ENCODE measurements at regions not wholly inside any gene's neighbourhood (a gene's known extent, or its start where the extent isn't known, plus 50 kb on each side); places are given as distances from the start of the nearest gene placed in this dataset.

DNA sequence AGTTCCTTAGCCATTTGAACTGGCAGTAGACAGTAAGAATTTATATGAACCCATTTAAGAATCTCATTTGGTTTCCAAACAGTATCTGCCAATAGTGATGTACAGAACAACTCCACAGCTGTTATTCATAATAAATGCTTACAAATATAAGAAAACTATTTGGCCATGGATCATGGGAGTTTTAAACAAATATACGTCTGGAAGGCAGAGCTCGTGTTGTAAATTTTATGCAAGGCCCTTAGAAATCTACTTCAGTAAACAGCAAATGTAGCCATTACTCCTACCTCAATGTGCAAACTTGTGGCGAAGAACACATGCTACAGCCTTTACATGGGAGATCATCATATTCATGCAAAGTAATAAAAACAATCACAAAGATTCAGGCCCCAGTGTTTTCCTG lies 65.3 kb upstream of the NANOGP8 start:
- TF ChIP-seq, protein P1, sequence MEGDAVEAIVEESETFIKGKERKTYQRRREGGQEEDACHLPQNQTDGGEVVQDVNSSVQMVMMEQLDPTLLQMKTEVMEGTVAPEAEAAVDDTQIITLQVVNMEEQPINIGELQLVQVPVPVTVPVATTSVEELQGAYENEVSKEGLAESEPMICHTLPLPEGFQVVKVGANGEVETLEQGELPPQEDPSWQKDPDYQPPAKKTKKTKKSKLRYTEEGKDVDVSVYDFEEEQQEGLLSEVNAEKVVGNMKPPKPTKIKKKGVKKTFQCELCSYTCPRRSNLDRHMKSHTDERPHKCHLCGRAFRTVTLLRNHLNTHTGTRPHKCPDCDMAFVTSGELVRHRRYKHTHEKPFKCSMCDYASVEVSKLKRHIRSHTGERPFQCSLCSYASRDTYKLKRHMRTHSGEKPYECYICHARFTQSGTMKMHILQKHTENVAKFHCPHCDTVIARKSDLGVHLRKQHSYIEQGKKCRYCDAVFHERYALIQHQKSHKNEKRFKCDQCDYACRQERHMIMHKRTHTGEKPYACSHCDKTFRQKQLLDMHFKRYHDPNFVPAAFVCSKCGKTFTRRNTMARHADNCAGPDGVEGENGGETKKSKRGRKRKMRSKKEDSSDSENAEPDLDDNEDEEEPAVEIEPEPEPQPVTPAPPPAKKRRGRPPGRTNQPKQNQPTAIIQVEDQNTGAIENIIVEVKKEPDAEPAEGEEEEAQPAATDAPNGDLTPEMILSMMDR (IDR thresholded peaks at IDR 0.05): no peak
- no peak for TF ChIP-seq POLR2A (IDR thresholded peaks at IDR 0.05)
